ENCODE measurements at regions not wholly inside any gene's neighbourhood (a gene's known extent, or its start where the extent isn't known, plus 50 kb on each side); places are given as distances from the start of the nearest gene placed in this dataset.

DNA sequence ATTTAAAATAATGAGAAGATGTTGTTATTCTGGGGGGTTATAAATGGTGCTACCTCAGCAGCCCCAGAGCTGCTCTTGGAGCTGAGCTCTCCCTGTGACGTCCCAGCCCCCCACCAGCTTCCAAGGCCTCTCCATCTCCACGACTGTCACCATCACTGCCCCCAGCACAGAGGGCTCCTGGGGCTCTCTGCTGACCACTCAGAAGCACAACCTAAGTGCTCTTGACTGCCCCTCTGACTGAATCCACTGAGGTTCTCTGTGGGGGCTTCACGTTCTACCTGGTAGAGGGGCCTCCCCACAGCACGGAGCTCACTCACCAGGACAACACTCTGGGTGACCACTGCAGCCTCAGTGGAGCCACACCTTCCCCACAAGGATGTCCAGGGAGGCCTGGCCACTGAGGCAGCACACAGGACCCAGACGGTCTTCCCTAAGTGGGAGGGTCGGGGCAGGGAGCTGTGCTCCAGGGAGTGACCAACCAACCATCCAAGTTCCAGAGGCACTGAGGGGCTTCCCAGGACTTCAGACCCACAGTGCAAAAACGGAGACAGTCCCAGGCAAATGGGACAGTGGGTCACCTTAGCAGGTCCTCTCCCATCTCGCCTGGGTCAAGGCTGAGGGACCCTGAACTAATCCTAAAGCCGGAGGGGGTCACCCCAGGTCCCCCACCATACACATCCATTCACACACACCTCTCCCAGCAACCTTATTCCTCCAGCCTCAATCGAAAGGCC is 121.0 kb upstream of the PPP2R2D start:
- H3K36me3 ChIP-seq (ENCODE audit: control insufficient read depth in 4 of 4, insufficient read depth in 4 of 4, low read length in 3 of 4), result no peaks in the 10 kb centered on the region
- WGBS (ENCODE audit: insufficient coverage), result 90% methylated on average over 5 of the region's 10 CpGs
- DNase-seq, result no peak
- CTCF ChIA-PET, result no interaction called here
- H3K27me3 ChIP-seq (replicated peaks in 2 of 5; ENCODE audit: control insufficient read depth in 4 of 5, insufficient read depth in 5 of 5, low read length in 4 of 5), result no peaks in the 10 kb centered on the region
- H3K9me3 ChIP-seq (ENCODE audit: control extremely low read depth in 1 of 5, control insufficient read depth in 4 of 5, insufficient read depth in 2 of 5, low read depth in 1 of 5, low read length in 4 of 5), result peaks cover 0 to 56% (median 38%) of the 10 kb centered on the region in 5 experiments
- no peak overlapping the region for H3K27ac ChIP-seq (ENCODE audit: insufficient read depth in 1 of 2, low read depth in 1 of 2, low read length in 2 of 2, poor library complexity in 1 of 2, severe bottlenecking in 2 of 2)
- POLR2A ChIA-PET, result no interaction called here
- H3K4me3 ChIP-seq (ENCODE audit: control insufficient read depth in 1 of 7, extremely low read depth in 1 of 7, insufficient read depth in 4 of 7, low read depth in 2 of 7, low read length in 6 of 7), result no peak overlapping the region
- H3K4me1 ChIP-seq (ENCODE audit: control extremely low read depth in 1 of 4, control insufficient read depth in 4 of 4, insufficient read depth in 4 of 4, low read length in 3 of 4), result no peaks in the 10 kb centered on the region

DNA sequence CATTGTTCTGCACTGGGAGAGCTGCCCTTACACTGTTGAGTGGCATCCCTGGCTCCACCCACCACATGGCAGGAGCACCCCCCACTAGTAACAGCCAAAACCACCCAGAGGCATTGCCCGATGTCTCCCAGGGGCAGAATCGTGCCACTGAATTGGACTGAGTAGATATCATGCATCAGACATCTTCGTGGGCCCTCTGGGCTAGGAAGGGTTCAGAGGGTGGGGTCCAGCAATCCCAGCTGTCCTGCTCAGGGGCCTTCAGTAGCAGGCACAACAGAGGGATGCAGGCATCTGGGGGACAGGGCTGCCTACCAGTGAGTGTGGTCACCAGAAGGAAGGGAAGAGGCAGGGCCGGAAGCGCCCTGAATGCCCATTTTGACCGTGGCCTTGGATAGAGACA is 119.7 kb upstream of the PPP2R2D start:
- WGBS (ENCODE audit: insufficient coverage), result 92% methylated on average over 4 of the region's 6 CpGs
- H3K9me3 ChIP-seq (ENCODE audit: control extremely low read depth in 1 of 5, control insufficient read depth in 4 of 5, insufficient read depth in 2 of 5, low read depth in 1 of 5, low read length in 4 of 5), result peaks cover 0 to 44% (median 33%) of the 10 kb centered on the region in 5 experiments
- no peak for DNase-seq
- ChIA-PET CTCF (no interaction called here), POLR2A (no interaction called here)
- H3K27ac ChIP-seq (ENCODE audit: insufficient read depth in 1 of 2, low read depth in 1 of 2, low read length in 2 of 2, poor library complexity in 1 of 2, severe bottlenecking in 2 of 2), result no peak overlapping the region
- no peaks in the 10 kb centered on the region for H3K36me3 ChIP-seq (ENCODE audit: control insufficient read depth in 4 of 4, insufficient read depth in 4 of 4, low read length in 3 of 4)
- no peaks in the 10 kb centered on the region for H3K27me3 ChIP-seq (replicated peaks in 2 of 5; ENCODE audit: control insufficient read depth in 4 of 5, insufficient read depth in 5 of 5, low read length in 4 of 5)
- no peaks in the 10 kb centered on the region for H3K4me1 ChIP-seq (ENCODE audit: control extremely low read depth in 1 of 4, control insufficient read depth in 4 of 4, insufficient read depth in 4 of 4, low read length in 3 of 4)
- no peak overlapping the region for H3K4me3 ChIP-seq (ENCODE audit: control insufficient read depth in 1 of 7, extremely low read depth in 1 of 7, insufficient read depth in 4 of 7, low read depth in 2 of 7, low read length in 6 of 7)

GRCh38 chr10:131781791-131782190 is 119.0 kb upstream of the PPP2R2D start:
- ChIA-PET POLR2A (no interaction called here), CTCF (no interaction called here)
- Histone ChIP-seq H3K36me3 (ENCODE audit: control insufficient read depth in 4 of 4, insufficient read depth in 4 of 4, low read length in 3 of 4) (no peaks in the 10 kb centered on the region), H3K4me3 (ENCODE audit: control insufficient read depth in 1 of 7, extremely low read depth in 1 of 7, insufficient read depth in 4 of 7, low read depth in 2 of 7, low read length in 6 of 7) (no peak overlapping the region), H3K9me3 (ENCODE audit: control extremely low read depth in 1 of 5, control insufficient read depth in 4 of 5, insufficient read depth in 2 of 5, low read depth in 1 of 5, low read length in 4 of 5) (peaks cover 0 to 37% (median 27%) of the 10 kb centered on the region in 5 experiments), H3K4me1 (ENCODE audit: control extremely low read depth in 1 of 4, control insufficient read depth in 4 of 4, insufficient read depth in 4 of 4, low read length in 3 of 4) (no peaks in the 10 kb centered on the region), H3K27me3 (replicated peaks in 2 of 5; ENCODE audit: control insufficient read depth in 4 of 5, insufficient read depth in 5 of 5, low read length in 4 of 5) (no peaks in the 10 kb centered on the region), H3K27ac (ENCODE audit: insufficient read depth in 1 of 2, low read depth in 1 of 2, low read length in 2 of 2, poor library complexity in 1 of 2, severe bottlenecking in 2 of 2) (no peak overlapping the region)
- no peak for DNase-seq
- WGBS (ENCODE audit: insufficient coverage), result no CpG with 5 or more reads among the region's 4 CpGs

- no peaks in the 10 kb centered on the region for H3K4me1 ChIP-seq (ENCODE audit: control extremely low read depth in 1 of 4, control insufficient read depth in 4 of 4, insufficient read depth in 4 of 4, low read length in 3 of 4)
- no peak overlapping the region for H3K27ac ChIP-seq (ENCODE audit: insufficient read depth in 1 of 2, low read depth in 1 of 2, low read length in 2 of 2, poor library complexity in 1 of 2, severe bottlenecking in 2 of 2)
- WGBS (ENCODE audit: insufficient coverage), result 93% methylated on average over 15 of the region's 15 CpGs
- DNase-seq, result no peak
- peaks cover 0 to under 1% (median 0%) of the 10 kb centered on the region in 5 experiments for H3K27me3 ChIP-seq (replicated peaks in 2 of 5; ENCODE audit: control insufficient read depth in 4 of 5, insufficient read depth in 5 of 5, low read length in 4 of 5)
- ChIA-PET POLR2A (no interaction called here), CTCF (no interaction called here)
- no peak overlapping the region for H3K4me3 ChIP-seq (ENCODE audit: control insufficient read depth in 1 of 7, extremely low read depth in 1 of 7, insufficient read depth in 4 of 7, low read depth in 2 of 7, low read length in 6 of 7)
- H3K9me3 ChIP-seq (ENCODE audit: control extremely low read depth in 1 of 5, control insufficient read depth in 4 of 5, insufficient read depth in 2 of 5, low read depth in 1 of 5, low read length in 4 of 5), result peaks cover 0 to 11% (median 5%) of the 10 kb centered on the region in 5 experiments
- no peaks in the 10 kb centered on the region for H3K36me3 ChIP-seq (ENCODE audit: control insufficient read depth in 4 of 4, insufficient read depth in 4 of 4, low read length in 3 of 4)
Measured at GRCh38 chr10:131784363-131785120, 116.3 kb upstream of the PPP2R2D start.

DNA sequence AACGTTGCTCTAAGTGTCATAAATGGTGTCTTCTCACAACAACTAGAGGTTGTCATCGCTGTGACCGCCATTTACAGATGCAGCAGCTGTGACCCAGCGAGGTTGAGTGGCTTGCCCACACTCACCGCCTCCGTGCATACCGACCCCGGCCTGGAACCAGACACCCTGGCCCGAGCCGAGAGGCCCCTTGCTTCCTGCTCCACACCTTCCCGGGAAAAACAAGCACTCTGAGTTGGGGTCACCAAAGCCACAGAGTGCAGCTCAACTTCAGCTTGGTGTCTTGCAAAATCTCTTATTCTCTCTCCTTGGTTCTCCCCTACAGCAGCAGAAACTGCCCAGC is 115.7 kb upstream of the PPP2R2D start:
- H3K4me3 ChIP-seq (ENCODE audit: control insufficient read depth in 1 of 7, extremely low read depth in 1 of 7, insufficient read depth in 4 of 7, low read depth in 2 of 7, low read length in 6 of 7), result no peak overlapping the region
- ChIA-PET POLR2A (no interaction called here), CTCF (interaction anchor here (2.0 kb wide), 1 partner anchor 332 kb away, joined by 9 read pairs; no protein-coding TSS in a partner anchor)
- H3K27ac ChIP-seq (ENCODE audit: insufficient read depth in 1 of 2, low read depth in 1 of 2, low read length in 2 of 2, poor library complexity in 1 of 2, severe bottlenecking in 2 of 2), result no peak overlapping the region
- WGBS (ENCODE audit: insufficient coverage), result 94% methylated on average over 11 of the region's 11 CpGs
- no peak for DNase-seq
- no peaks in the 10 kb centered on the region for H3K4me1 ChIP-seq (ENCODE audit: control extremely low read depth in 1 of 4, control insufficient read depth in 4 of 4, insufficient read depth in 4 of 4, low read length in 3 of 4)
- H3K27me3 ChIP-seq (replicated peaks in 2 of 5; ENCODE audit: control insufficient read depth in 4 of 5, insufficient read depth in 5 of 5, low read length in 4 of 5), result peaks cover 0 to 3% (median 0%) of the 10 kb centered on the region in 5 experiments
- no peaks in the 10 kb centered on the region for H3K36me3 ChIP-seq (ENCODE audit: control insufficient read depth in 4 of 4, insufficient read depth in 4 of 4, low read length in 3 of 4)
- H3K9me3 ChIP-seq (ENCODE audit: control extremely low read depth in 1 of 5, control insufficient read depth in 4 of 5, insufficient read depth in 2 of 5, low read depth in 1 of 5, low read length in 4 of 5), result peaks cover 0 to 10% (median 5%) of the 10 kb centered on the region in 5 experiments

DNA sequence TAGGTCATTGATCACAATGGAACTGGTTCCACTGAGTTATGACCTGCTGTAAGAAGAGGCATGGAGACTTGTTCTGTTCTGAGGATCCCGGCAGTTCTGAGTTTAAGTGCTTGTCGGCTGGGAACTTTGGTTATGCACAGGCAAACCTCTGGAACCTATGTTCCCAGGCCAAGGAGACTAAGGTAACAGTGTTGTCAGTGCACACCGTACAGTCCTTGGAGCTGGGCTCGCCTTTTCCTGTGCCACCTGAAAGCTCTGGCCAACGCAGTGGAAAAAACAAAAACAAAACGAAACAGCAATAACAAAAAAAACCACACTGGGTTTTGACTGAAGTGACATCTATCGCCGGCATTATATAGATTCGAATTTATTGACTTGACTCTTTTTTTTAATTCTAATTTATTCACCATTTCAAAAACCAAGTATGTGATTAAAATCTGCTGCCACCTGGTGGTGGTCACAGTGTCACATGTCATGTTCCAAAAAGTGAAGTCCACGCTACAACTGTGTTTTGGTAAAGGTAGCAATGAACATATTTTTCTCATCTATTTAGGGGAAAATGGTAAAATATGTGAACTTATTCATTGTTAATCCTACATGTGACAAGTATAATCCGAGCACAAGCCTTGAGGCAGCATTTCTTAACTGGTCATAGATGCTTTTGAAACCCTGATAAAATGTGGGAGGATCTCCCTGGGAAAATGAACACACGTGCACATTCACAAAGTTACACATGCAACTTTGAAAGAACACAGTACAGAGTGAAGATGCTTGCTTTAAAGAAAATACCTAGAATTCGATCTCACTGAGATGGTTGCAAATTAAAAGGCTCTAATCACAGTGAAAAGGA is 113.8 kb upstream of the PPP2R2D start:
- H3K4me1 ChIP-seq (ENCODE audit: control extremely low read depth in 1 of 4, control insufficient read depth in 4 of 4, insufficient read depth in 4 of 4, low read length in 3 of 4), result no peaks in the 10 kb centered on the region
- no peak overlapping the region for H3K27ac ChIP-seq (ENCODE audit: insufficient read depth in 1 of 2, low read depth in 1 of 2, low read length in 2 of 2, poor library complexity in 1 of 2, severe bottlenecking in 2 of 2)
- WGBS (ENCODE audit: insufficient coverage), result 64% methylated on average over 10 of the region's 13 CpGs
- no peak overlapping the region for H3K4me3 ChIP-seq (ENCODE audit: control insufficient read depth in 1 of 7, extremely low read depth in 1 of 7, insufficient read depth in 4 of 7, low read depth in 2 of 7, low read length in 6 of 7)
- POLR2A ChIA-PET, result no interaction called here
- no peaks in the 10 kb centered on the region for H3K36me3 ChIP-seq (ENCODE audit: control insufficient read depth in 4 of 4, insufficient read depth in 4 of 4, low read length in 3 of 4)
- CTCF ChIA-PET, result interaction anchor here (1.0 to 2.0 kb wide), 6 partner anchors 20 to 334 kb away, joined by 3 to 9 read pairs (median 3); no protein-coding TSS in a partner anchor
- DNase-seq, result peak; percentile 44 to 76 (median 61)
- peaks cover 0 to 10% (median 3%) of the 10 kb centered on the region in 5 experiments for H3K9me3 ChIP-seq (ENCODE audit: control extremely low read depth in 1 of 5, control insufficient read depth in 4 of 5, insufficient read depth in 2 of 5, low read depth in 1 of 5, low read length in 4 of 5)
- peaks cover 0 to 6% (median 0%) of the 10 kb centered on the region in 5 experiments for H3K27me3 ChIP-seq (replicated peaks in 2 of 5; ENCODE audit: control insufficient read depth in 4 of 5, insufficient read depth in 5 of 5, low read length in 4 of 5)

Measured in common myeloid progenitor, CD34-positive (primary cell).